ENCODE measurements at regions not wholly inside any gene's neighbourhood (a gene's known extent, or its start where the extent isn't known, plus 50 kb on each side); places are given as distances from the start of the nearest gene placed in this dataset.

- no peak for DNase-seq (ENCODE audit: low read depth)
Observed at GRCh38 chr7:80082213-80082612, 52.4 kb upstream of the GNAI1 start.

GRCh38 chr7:80078886-80079285 is 55.7 kb upstream of the GNAI1 start:
- no peaks in the 10 kb centered on the region for H3K27me3 ChIP-seq (replicated peaks; ENCODE audit: control insufficient read depth, insufficient read depth, low read length)

More at GRCh38 chr7:80082213-80082612, 52.4 kb upstream of the GNAI1 start:
- Histone ChIP-seq H3K36me3 (ENCODE audit: control insufficient read depth, insufficient read depth, low read length, severe bottlenecking) (no peaks in the 10 kb centered on the region), H3K9me3 (ENCODE audit: control insufficient read depth, low read length) (peaks cover 3% of the 10 kb centered on the region), H3K4me1 (ENCODE audit: control insufficient read depth, insufficient read depth, low read length) (peaks cover 12% of the 10 kb centered on the region), H3K27me3 (replicated peaks; ENCODE audit: control insufficient read depth, insufficient read depth, low read length) (no peaks in the 10 kb centered on the region), H3K4me3 (ENCODE audit: low read length) (no peak overlapping the region), H3K9ac (ENCODE audit: low read length) (no peak overlapping the region)

GRCh38 chr7:80078159-80078731 is 56.4 kb upstream of the GNAI1 start:
- DNase-seq (ENCODE audit: low read depth), result peak; percentile 24
- H3K9me3 ChIP-seq (ENCODE audit: control insufficient read depth, low read length), result no peaks in the 10 kb centered on the region
- peaks cover 7% of the 10 kb centered on the region for H3K4me1 ChIP-seq (ENCODE audit: control insufficient read depth, insufficient read depth, low read length)
- H3K4me3 ChIP-seq (ENCODE audit: low read length), result peak overlapping the region; percentile 81
- no peaks in the 10 kb centered on the region for H3K36me3 ChIP-seq (ENCODE audit: control insufficient read depth, insufficient read depth, low read length, severe bottlenecking)
- no peaks in the 10 kb centered on the region for H3K27me3 ChIP-seq (replicated peaks; ENCODE audit: control insufficient read depth, insufficient read depth, low read length)
- H3K9ac ChIP-seq (ENCODE audit: low read length), result peak overlapping the region; percentile 75

More at GRCh38 chr7:80078886-80079285, 55.7 kb upstream of the GNAI1 start:
- no peak overlapping the region for H3K9ac ChIP-seq (ENCODE audit: low read length)
- H3K9me3 ChIP-seq (ENCODE audit: control insufficient read depth, low read length), result no peaks in the 10 kb centered on the region
- H3K4me3 ChIP-seq (ENCODE audit: low read length), result peak overlapping the region; percentile 81
- H3K4me1 ChIP-seq (ENCODE audit: control insufficient read depth, insufficient read depth, low read length), result peaks cover 7% of the 10 kb centered on the region
- H3K36me3 ChIP-seq (ENCODE audit: control insufficient read depth, insufficient read depth, low read length, severe bottlenecking), result no peaks in the 10 kb centered on the region
- no peak for DNase-seq (ENCODE audit: low read depth)

- H3K4me1 ChIP-seq (ENCODE audit: control insufficient read depth, insufficient read depth, low read length), result peaks cover 14% of the 10 kb centered on the region
- H3K36me3 ChIP-seq (ENCODE audit: control insufficient read depth, insufficient read depth, low read length, severe bottlenecking), result no peaks in the 10 kb centered on the region
- H3K9me3 ChIP-seq (ENCODE audit: control insufficient read depth, low read length), result peaks cover 9% of the 10 kb centered on the region
- H3K27me3 ChIP-seq (replicated peaks; ENCODE audit: control insufficient read depth, insufficient read depth, low read length), result no peaks in the 10 kb centered on the region
- H3K9ac ChIP-seq (ENCODE audit: low read length), result peak overlapping the region; percentile 10
- peak; percentile 62 for DNase-seq (ENCODE audit: low read depth)
- H3K4me3 ChIP-seq (ENCODE audit: low read length), result no peak overlapping the region
Observed at GRCh38 chr7:80070391-80070790, 64.2 kb upstream of the GNAI1 start.

GRCh38 chr7:80066639-80067038 is 68.0 kb upstream of the GNAI1 start:
- H3K9ac ChIP-seq (ENCODE audit: low read length), result no peak overlapping the region
- peaks cover 11% of the 10 kb centered on the region for H3K9me3 ChIP-seq (ENCODE audit: control insufficient read depth, low read length)
- no peak overlapping the region for H3K4me3 ChIP-seq (ENCODE audit: low read length)
- no peak for DNase-seq (ENCODE audit: low read depth)
- H3K27me3 ChIP-seq (replicated peaks; ENCODE audit: control insufficient read depth, insufficient read depth, low read length), result no peaks in the 10 kb centered on the region
- H3K36me3 ChIP-seq (ENCODE audit: control insufficient read depth, insufficient read depth, low read length, severe bottlenecking), result no peaks in the 10 kb centered on the region
- H3K4me1 ChIP-seq (ENCODE audit: control insufficient read depth, insufficient read depth, low read length), result peaks cover 23% of the 10 kb centered on the region

GRCh38 chr7:80063834-80064233 is 70.8 kb upstream of the GNAI1 start:
- Histone ChIP-seq H3K9ac (ENCODE audit: low read length) (peak overlapping the region; percentile 50), H3K27me3 (replicated peaks; ENCODE audit: control insufficient read depth, insufficient read depth, low read length) (no peaks in the 10 kb centered on the region), H3K4me1 (ENCODE audit: control insufficient read depth, insufficient read depth, low read length) (peaks cover 9% of the 10 kb centered on the region), H3K4me3 (ENCODE audit: low read length) (peak overlapping the region; percentile 75), H3K9me3 (ENCODE audit: control insufficient read depth, low read length) (peaks cover 15% of the 10 kb centered on the region), H3K36me3 (ENCODE audit: control insufficient read depth, insufficient read depth, low read length, severe bottlenecking) (no peaks in the 10 kb centered on the region)
- DNase-seq (ENCODE audit: low read depth), result no peak

GRCh38 chr7:80060218-80060806 is 74.3 kb upstream of the GNAI1 start:
- Histone ChIP-seq H3K9me3 (ENCODE audit: control insufficient read depth, low read length) (peaks cover 6% of the 10 kb centered on the region), H3K9ac (ENCODE audit: low read length) (no peak overlapping the region), H3K36me3 (ENCODE audit: control insufficient read depth, insufficient read depth, low read length, severe bottlenecking) (no peaks in the 10 kb centered on the region), H3K4me1 (ENCODE audit: control insufficient read depth, insufficient read depth, low read length) (peaks cover 9% of the 10 kb centered on the region), H3K4me3 (ENCODE audit: low read length) (no peak overlapping the region), H3K27me3 (replicated peaks; ENCODE audit: control insufficient read depth, insufficient read depth, low read length) (no peaks in the 10 kb centered on the region)
- peak; percentile 89 for DNase-seq (ENCODE audit: low read depth)

GRCh38 chr7:80057488-80057887 is 77.1 kb upstream of the GNAI1 start:
- Histone ChIP-seq H3K9ac (ENCODE audit: low read length) (no peak overlapping the region), H3K36me3 (ENCODE audit: control insufficient read depth, insufficient read depth, low read length, severe bottlenecking) (no peaks in the 10 kb centered on the region), H3K4me3 (ENCODE audit: low read length) (no peak overlapping the region), H3K4me1 (ENCODE audit: control insufficient read depth, insufficient read depth, low read length) (no peaks in the 10 kb centered on the region), H3K27me3 (replicated peaks; ENCODE audit: control insufficient read depth, insufficient read depth, low read length) (no peaks in the 10 kb centered on the region), H3K9me3 (ENCODE audit: control insufficient read depth, low read length) (peaks cover 6% of the 10 kb centered on the region)
- DNase-seq (ENCODE audit: low read depth), result no peak

GRCh38 chr7:80054356-80054755 is 80.3 kb upstream of the GNAI1 start:
- Histone ChIP-seq H3K9ac (ENCODE audit: low read length) (no peak overlapping the region), H3K27me3 (replicated peaks; ENCODE audit: control insufficient read depth, insufficient read depth, low read length) (no peaks in the 10 kb centered on the region), H3K4me3 (ENCODE audit: low read length) (no peak overlapping the region), H3K36me3 (ENCODE audit: control insufficient read depth, insufficient read depth, low read length, severe bottlenecking) (no peaks in the 10 kb centered on the region), H3K4me1 (ENCODE audit: control insufficient read depth, insufficient read depth, low read length) (no peaks in the 10 kb centered on the region), H3K9me3 (ENCODE audit: control insufficient read depth, low read length) (no peaks in the 10 kb centered on the region)
- peak; percentile 73 for DNase-seq (ENCODE audit: low read depth)

- Histone ChIP-seq H3K36me3 (ENCODE audit: control insufficient read depth, insufficient read depth, low read length, severe bottlenecking) (no peaks in the 10 kb centered on the region), H3K9me3 (ENCODE audit: control insufficient read depth, low read length) (no peaks in the 10 kb centered on the region), H3K4me3 (ENCODE audit: low read length) (no peak overlapping the region), H3K9ac (ENCODE audit: low read length) (no peak overlapping the region), H3K27me3 (replicated peaks; ENCODE audit: control insufficient read depth, insufficient read depth, low read length) (no peaks in the 10 kb centered on the region), H3K4me1 (ENCODE audit: control insufficient read depth, insufficient read depth, low read length) (no peaks in the 10 kb centered on the region)
- DNase-seq (ENCODE audit: low read depth), result no peak
Observed at GRCh38 chr7:80053124-80053523, 81.5 kb upstream of the GNAI1 start.

GRCh38 chr7:80047856-80048459 is 86.7 kb upstream of the GNAI1 start:
- H3K9me3 ChIP-seq (ENCODE audit: control insufficient read depth, low read length), result no peaks in the 10 kb centered on the region
- no peaks in the 10 kb centered on the region for H3K4me1 ChIP-seq (ENCODE audit: control insufficient read depth, insufficient read depth, low read length)
- H3K27me3 ChIP-seq (replicated peaks; ENCODE audit: control insufficient read depth, insufficient read depth, low read length), result no peaks in the 10 kb centered on the region
- no peak overlapping the region for H3K4me3 ChIP-seq (ENCODE audit: low read length)
- DNase-seq (ENCODE audit: low read depth), result peak; percentile 64
- no peaks in the 10 kb centered on the region for H3K36me3 ChIP-seq (ENCODE audit: control insufficient read depth, insufficient read depth, low read length, severe bottlenecking)
- no peak overlapping the region for H3K9ac ChIP-seq (ENCODE audit: low read length)
